ENCODE measurements at regions not wholly inside any gene's neighbourhood (a gene's known extent, or its start where the extent isn't known, plus 50 kb on each side); places are given as distances from the start of the nearest gene placed in this dataset.
"Not testable (repeated sequence)": the region's sequence is repeated elsewhere in the genome, so short reads cannot be mapped to it uniquely, and the experiment has no call there.

DNA sequence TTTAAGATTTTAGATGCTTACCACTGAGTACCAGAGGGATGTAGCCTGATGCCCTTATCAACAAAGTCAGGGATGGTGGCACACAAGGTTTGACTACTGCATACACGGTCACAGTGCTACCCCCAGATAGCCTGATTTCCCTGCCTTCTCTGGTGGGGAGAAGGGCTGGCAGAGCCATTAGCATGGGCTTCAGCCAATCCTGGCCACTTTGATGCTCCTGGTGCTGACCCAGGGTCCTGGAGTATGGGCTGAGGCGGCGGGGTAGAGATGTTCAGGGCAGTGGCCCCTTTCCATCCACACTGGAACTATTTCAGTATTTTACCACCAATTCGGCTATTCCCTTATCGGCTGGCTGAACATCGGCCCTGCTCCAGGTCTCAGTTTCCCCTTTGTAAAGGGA, 83.2 kb downstream of the POTEB3 start:
- not testable (repeated sequence) for H3K9me3 ChIP-seq; H3K36me3 ChIP-seq; DNase-seq; H3K4me3 ChIP-seq (ENCODE audit: low read depth, low read length); H3K27me3 ChIP-seq; H3K4me1 ChIP-seq

DNA sequence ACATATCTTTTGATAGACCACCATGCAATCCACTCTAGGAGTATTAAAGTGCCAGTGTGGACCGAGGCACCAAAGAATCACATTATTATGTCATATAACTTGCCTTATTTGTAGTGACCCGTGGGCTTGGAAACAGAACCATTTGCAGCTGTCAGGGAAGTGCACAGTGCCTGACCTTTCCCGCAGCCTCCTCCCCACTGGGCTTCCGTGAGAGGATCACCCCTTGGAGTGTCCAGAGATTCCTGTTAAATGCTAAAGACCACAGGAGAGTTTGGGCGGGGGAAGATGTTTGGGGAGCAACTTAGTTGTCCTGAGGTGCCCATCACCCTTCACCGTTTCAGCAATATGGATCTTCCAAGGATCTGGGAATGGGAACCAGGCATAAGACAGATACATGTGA, 84.4 kb downstream of the POTEB3 start:
- not testable (repeated sequence) for DNase-seq

DNA sequence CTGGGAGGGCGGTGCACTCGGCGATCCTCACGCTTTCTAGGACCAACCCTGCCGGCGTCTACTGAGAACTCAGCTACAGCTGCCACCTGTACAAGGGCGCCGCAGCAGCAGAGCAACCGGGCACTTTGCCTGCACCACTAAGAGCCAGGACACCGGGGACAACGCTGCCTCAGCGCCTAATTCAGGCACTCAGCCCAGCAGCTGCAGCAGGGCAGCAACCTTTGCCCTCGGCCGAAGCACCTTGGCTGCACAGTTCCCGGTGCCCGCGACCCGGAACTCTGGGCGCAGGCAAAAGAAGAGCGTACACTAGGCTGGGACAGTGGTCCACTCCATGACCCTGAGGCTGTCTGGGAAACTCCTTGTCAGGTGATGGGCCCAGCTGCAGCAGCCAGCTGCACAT, 85.7 kb downstream of the POTEB3 start:
- not testable (repeated sequence) for H3K36me3 ChIP-seq; H3K27me3 ChIP-seq; DNase-seq; H3K4me1 ChIP-seq; H3K4me3 ChIP-seq (ENCODE audit: low read depth, low read length); H3K9me3 ChIP-seq

More for the DNA sequence above, 84.4 kb downstream of the POTEB3 start:
- H3K4me1 ChIP-seq; H3K36me3 ChIP-seq; H3K27me3 ChIP-seq; H3K4me3 ChIP-seq (ENCODE audit: low read depth, low read length); H3K9me3 ChIP-seq: not testable (repeated sequence)

DNA sequence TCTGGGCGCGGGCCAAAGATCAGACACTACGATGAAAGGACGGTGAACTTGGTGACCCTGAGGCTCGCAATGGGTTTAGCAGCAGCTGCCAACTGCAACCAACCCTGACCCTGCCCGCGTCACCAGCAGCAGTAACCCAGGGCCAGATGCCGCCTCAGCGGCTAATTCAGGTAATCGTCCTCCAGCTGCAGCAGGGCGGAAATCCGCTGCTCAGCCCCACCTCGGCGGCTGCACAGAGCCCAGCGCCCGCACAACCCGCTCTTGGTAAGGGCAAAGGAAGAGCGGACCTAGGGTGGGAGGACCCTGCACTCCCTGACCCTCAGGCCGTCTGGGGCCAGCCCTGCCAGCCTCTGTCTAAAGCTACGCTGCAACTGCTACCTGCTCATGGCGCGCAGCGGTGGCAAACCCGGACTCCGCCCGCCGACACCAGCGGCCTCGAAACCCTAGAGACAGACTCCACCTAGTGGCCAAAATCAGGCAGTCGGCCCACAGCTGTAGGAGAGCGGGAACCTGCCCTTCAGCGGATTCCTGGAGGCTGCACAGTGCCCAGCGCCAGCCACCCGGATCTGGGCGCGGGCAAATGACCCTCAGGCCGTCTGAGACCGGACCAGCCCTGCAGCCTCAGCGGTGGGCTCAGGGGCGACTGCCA, 87.5 kb downstream of the POTEB3 start:
- not testable (repeated sequence) for H3K27me3 ChIP-seq; H3K9me3 ChIP-seq; H3K4me3 ChIP-seq (ENCODE audit: low read depth, low read length); H3K36me3 ChIP-seq; H3K4me1 ChIP-seq; DNase-seq

DNA sequence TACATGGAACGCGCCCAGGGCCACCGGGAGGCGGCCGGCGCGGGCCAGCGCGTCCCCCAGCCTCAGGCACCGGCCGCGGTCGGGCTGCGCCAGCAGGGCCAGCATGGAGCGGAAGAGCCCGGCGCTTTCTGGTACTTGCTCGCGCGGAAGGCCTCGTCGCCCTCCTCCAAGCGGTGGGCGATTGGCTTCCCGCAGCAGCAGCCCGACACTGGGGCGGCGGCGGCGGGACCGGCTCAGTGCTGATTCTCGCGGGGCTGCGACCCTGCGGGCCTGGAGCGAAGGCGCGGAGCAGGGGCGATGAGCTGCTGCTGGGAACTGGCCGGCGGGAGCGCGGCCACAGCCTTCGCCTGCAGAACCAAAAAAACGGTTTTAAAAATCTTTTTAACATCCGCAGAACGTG, 95.3 kb downstream of the POTEB3 start:
- H3K9me3 ChIP-seq; H3K27me3 ChIP-seq; H3K4me1 ChIP-seq; H3K4me3 ChIP-seq (ENCODE audit: low read depth, low read length); H3K36me3 ChIP-seq: not testable (repeated sequence)
- DNase-seq: peak; percentile 1

DNA sequence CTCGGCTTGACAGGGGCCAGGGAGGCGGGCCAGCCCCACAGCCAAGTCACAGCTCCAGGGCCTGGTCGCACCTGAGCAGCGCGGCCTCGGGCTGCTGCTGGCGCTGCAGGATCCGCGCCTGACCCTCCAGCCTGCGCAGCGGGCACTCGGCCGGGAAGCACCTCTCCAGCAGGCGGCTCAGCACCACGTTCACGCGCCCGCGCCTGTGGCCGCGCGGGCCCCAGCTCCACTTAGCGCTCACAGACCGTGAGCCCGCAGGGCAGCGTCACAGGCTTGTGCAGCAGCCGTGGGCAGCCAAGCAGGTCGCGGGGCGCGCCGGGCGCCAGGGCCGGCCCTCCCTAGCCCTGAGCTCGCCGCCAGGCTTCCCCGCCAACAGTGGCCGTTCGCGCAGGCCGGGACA, 95.8 kb downstream of the POTEB3 start:
- H3K4me1 ChIP-seq; H3K36me3 ChIP-seq; H3K27me3 ChIP-seq; H3K4me3 ChIP-seq (ENCODE audit: low read depth, low read length); H3K9me3 ChIP-seq; DNase-seq: not testable (repeated sequence)

DNA sequence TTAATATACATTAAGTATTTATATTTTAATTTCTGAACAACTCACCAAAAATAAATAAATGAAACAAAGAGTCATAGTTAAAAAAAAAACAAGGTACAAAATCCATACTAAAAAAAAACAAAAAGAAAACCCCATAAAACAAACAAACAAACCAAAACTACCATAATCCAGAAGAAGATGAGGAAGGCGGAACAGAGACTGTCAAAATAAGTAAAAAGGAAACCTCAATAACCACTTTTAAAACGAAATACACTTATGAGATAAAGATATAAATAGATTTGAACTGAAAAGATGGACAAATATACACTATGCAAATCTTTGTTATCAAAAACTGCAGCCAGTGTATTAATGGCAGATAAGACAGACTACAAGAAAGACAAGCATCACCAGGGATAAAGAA, 103.3 kb downstream of the POTEB3 start:
- not testable (repeated sequence) for H3K4me1 ChIP-seq; H3K27me3 ChIP-seq; H3K9me3 ChIP-seq; DNase-seq; H3K36me3 ChIP-seq; H3K4me3 ChIP-seq (ENCODE audit: low read depth, low read length)

DNA sequence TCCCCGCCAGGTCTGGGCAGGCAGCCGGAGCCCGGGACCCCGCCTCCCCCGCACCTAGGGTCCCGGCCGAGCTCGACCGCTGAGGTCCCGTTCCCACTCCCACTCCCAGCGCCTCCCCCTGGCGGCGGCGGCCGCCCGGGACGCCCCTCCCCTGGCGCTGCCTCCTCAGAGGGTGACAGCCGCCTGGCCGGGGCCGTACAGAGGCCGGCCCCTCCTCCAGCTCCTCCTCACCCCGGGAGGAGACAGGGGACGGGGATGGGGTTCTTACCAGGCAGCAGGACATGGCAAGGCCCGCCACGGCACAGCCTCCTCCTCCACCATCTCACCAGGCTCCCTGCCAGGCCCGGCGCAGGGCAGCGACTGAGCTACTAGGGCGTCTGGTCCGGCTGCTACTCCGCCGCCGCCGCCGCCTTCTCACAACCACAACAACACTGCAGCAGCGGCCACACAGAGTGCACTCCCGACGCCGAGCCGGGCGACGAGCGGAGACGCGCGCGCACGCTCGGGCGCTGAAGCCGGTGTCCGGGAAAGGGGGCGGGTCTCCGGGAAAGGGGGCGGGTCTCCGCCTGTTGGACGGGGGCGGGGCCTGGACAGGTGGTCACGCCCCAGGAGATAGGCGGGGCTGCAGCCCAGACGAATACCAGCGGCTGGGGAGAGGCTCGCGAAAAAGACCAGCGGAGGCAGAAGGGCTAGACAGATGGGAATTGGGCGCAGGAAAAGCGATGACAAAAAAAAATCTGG, 115.4 kb downstream of the POTEB3 start:
- DNase-seq: peak; percentile 2
- not testable (repeated sequence) for H3K4me1 ChIP-seq; H3K36me3 ChIP-seq; H3K27me3 ChIP-seq; H3K9me3 ChIP-seq; H3K4me3 ChIP-seq (ENCODE audit: low read depth, low read length)

DNA sequence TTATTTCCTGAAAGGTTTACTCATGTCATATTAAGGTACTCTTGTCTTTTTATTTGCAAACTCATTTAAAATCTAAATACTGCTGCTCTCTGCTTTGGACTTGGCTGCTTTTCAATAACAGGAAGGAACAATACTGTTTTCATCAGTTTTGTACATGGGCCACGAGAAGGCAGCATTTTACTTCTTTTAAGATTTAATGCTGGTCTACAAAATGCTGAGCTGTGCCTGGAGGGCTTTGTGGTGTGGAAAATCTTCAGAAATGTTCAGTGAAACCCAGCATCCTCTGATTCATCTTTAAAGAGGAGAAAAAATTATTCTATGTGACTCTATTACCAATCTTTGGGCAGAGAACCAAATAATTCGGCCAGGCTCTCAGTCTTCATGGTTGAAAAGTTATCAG, 155.9 kb downstream of the POTEB3 start:
- H3K9me3 ChIP-seq; H3K27me3 ChIP-seq; H3K4me1 ChIP-seq; H3K4me3 ChIP-seq (ENCODE audit: low read depth, low read length); H3K36me3 ChIP-seq; DNase-seq: not testable (repeated sequence)

DNA sequence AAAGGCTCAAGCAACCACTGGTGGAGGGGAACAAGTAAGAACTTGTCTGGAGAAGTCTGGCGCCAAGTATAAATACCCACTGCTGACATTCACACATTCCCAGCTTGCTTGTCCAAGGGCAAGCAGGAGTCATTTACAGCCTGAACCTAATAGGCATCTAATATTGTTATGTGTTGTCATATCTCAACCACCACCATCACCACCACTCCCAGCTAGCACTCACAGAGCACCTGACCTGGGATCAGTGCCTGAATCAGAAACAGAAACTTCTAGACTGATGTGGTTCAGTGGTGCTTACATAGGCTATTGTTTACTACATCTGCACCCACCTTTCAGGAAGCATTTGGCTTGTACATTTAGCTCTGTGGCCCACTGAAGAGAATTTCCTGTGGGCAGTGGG, 157.1 kb downstream of the POTEB3 start:
- DNase-seq; H3K4me1 ChIP-seq; H3K4me3 ChIP-seq (ENCODE audit: low read depth, low read length); H3K9me3 ChIP-seq; H3K36me3 ChIP-seq; H3K27me3 ChIP-seq: not testable (repeated sequence)

DNA sequence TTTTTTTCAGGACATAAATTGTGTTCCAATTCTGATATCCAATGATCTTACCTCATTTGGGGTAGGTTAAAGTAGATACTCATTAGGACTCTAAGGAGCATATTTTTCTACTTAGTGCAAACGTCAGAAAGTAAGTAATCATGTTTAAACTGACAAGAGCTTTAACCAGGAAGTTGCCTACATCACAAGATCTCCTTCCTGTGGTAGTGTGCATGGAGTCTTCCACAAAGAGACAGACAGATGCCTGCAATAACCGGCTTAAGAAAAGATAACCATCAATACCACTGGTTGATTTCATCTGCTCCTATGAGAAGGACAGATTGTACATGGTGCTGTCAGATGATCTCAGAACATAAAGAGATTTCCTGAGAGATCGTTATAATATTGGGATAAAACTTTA, 160.0 kb downstream of the POTEB3 start:
- DNase-seq; H3K4me3 ChIP-seq (ENCODE audit: low read depth, low read length): not testable (repeated sequence)

DNA sequence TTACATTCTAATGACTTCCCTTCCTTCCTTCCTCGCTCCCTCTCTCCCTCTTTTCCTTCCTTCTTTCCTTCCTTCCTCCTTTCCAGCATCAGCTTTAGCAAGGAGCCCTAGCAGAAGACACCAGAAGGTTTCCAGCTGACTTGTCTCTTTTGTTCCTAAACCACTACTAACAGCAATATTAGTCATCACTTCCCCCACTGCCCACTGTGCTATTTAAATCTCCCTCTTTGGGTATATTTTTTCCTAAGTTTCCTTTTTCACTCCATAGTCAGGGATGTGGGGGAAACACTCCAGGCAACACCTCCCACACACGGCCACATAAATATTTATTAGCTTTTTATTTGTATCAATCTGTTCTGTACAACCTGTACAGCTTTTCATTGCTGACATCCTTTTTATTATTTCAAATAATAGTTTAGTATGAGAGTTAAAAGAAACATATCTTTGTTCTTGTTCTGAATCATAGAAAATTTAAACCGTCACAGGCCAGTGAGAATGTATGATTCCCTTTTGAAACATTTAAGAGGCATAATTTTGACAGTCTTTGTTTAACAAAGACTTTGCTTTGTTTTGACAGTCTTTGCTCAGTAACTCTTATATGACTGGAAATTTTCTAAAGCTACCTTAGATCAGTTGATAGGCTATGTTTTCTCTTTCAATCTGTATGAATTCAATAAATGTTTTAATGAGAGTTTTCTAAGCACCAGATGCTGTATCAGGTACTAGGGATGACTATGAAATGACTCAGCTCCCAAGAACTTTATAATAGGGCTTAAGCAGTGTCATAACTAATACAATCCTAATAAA, 167.9 kb downstream of the POTEB3 start:
- not testable (repeated sequence) for H3K9me3 ChIP-seq; H3K27me3 ChIP-seq; H3K4me3 ChIP-seq (ENCODE audit: low read depth, low read length); H3K4me1 ChIP-seq; DNase-seq; H3K36me3 ChIP-seq

More for the DNA sequence above, 160.0 kb downstream of the POTEB3 start:
- not testable (repeated sequence) for H3K4me1 ChIP-seq, H3K9me3 ChIP-seq, H3K36me3 ChIP-seq, H3K27me3 ChIP-seq
